H54 (cell line): ENCODE measurements at regions not wholly inside any gene's neighbourhood (a gene's known extent, or its start where the extent isn't known, plus 50 kb on each side); places are given as distances from the start of the nearest gene placed in this dataset.
"Not testable (repeated sequence)": the region's sequence is repeated elsewhere in the genome, so short reads cannot be mapped to it uniquely, and the experiment has no call there.

Experiments used
- DNase-seq: peaks from one replicate; pipeline ENCODE4 v3.0.0; 2011; ENCODE audit warnings: low spot score, mixed read lengths; ENCODE audit not compliant: insufficient read length
- FAIRE-seq: peaks from 3 replicates; lab custom pipeline; 2011; peaks lifted over from hg19 to GRCh38; lab: Jason Lieb, UNC
- POLR2A ChIP-seq: IDR thresholded peaks from 2 replicates; pipeline ENCODE4 v1.6.1; 2011; ENCODE audit warnings: low read depth, mild to moderate bottlenecking, low read length

GRCh38 chr1:761791-762190, 75.3 kb upstream of the OR4F16 start:
- DNase-seq, FAIRE-seq: not testable (repeated sequence)

- not testable (repeated sequence) for FAIRE-seq, DNase-seq
Observed at GRCh38 chr1:771449-771848, 85.0 kb upstream of the OR4F16 start.

- not testable (repeated sequence) for FAIRE-seq, DNase-seq
Observed at GRCh38 chr1:777480-778180, 91.2 kb upstream of the OR4F16 start.

- peak; percentile 96 for FAIRE-seq
- peak; percentile 74 for DNase-seq
- TF ChIP-seq POLR2A: peak; percentile 55
Observed at GRCh38 chr1:778451-779278, 92.2 kb upstream of the OR4F16 start.

GRCh38 chr1:779621-780020, 93.2 kb upstream of the OR4F16 start:
- FAIRE-seq, DNase-seq: not testable (repeated sequence)

GRCh38 chr1:788835-789234, 102.4 kb upstream of the OR4F16 start:
- FAIRE-seq: no peak
- no peak for TF ChIP-seq POLR2A
- no peak for DNase-seq

GRCh38 chr1:789606-790005, 103.2 kb upstream of the OR4F16 start:
- DNase-seq, FAIRE-seq: not testable (repeated sequence)

- FAIRE-seq, DNase-seq: not testable (repeated sequence)
Observed at GRCh38 chr1:790388-790930, 104.0 kb upstream of the OR4F16 start.

GRCh38 chr1:794310-794709, 107.9 kb upstream of the OR4F16 start:
- DNase-seq, FAIRE-seq: not testable (repeated sequence)

GRCh38 chr1:794918-795584, 108.6 kb upstream of the OR4F16 start:
- DNase-seq, FAIRE-seq: not testable (repeated sequence)

- FAIRE-seq, DNase-seq: not testable (repeated sequence)
Observed at GRCh38 chr1:797649-798048, 111.2 kb upstream of the OR4F16 start.

GRCh38 chr1:800397-800796, 113.9 kb upstream of the OR4F16 start:
- FAIRE-seq, DNase-seq: not testable (repeated sequence)

- DNase-seq: not testable (repeated sequence)
- FAIRE-seq: peak; percentile 55
Observed at GRCh38 chr1:804378-805115, 118.1 kb upstream of the OR4F16 start.

GRCh38 chr1:805310-805709, 118.4 kb upstream of the SAMD11 start:
- not testable (repeated sequence) for DNase-seq, FAIRE-seq

- FAIRE-seq, DNase-seq: not testable (repeated sequence)
Observed at GRCh38 chr1:807066-807465, 116.7 kb upstream of the SAMD11 start.

GRCh38 chr1:807699-808390, 115.9 kb upstream of the SAMD11 start:
- FAIRE-seq, DNase-seq: not testable (repeated sequence)

- DNase-seq, FAIRE-seq: not testable (repeated sequence)
Observed at GRCh38 chr1:810949-811348, 112.8 kb upstream of the SAMD11 start.

- DNase-seq, FAIRE-seq: not testable (repeated sequence)
Observed at GRCh38 chr1:812535-813127, 111.1 kb upstream of the SAMD11 start.
